ENCODE measurements at regions not wholly inside any gene's neighbourhood (a gene's known extent, or its start where the extent isn't known, plus 50 kb on each side); places are given as distances from the start of the nearest gene placed in this dataset.

DNA sequence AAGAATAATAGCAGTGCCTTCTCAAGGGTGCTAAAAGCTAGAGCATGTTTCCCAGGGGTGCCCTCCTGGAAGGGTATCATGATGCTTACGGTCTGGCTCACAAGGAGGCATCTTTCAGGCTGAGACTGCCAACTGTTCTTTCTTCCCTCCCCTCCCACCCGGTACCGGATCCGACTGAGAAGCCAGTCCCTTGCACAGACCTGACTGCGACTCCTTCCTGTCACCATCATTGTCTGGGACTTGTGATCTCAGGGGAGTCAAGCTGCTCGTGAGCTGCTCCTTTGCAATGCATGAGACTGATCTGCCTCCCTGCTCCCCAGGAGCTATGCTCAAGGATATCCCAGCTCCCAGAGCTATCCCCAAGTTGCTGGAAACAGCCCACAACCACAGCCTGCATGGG, 170.8 kb downstream of the GADD45G start:
- DNase-seq: no peak

DNA sequence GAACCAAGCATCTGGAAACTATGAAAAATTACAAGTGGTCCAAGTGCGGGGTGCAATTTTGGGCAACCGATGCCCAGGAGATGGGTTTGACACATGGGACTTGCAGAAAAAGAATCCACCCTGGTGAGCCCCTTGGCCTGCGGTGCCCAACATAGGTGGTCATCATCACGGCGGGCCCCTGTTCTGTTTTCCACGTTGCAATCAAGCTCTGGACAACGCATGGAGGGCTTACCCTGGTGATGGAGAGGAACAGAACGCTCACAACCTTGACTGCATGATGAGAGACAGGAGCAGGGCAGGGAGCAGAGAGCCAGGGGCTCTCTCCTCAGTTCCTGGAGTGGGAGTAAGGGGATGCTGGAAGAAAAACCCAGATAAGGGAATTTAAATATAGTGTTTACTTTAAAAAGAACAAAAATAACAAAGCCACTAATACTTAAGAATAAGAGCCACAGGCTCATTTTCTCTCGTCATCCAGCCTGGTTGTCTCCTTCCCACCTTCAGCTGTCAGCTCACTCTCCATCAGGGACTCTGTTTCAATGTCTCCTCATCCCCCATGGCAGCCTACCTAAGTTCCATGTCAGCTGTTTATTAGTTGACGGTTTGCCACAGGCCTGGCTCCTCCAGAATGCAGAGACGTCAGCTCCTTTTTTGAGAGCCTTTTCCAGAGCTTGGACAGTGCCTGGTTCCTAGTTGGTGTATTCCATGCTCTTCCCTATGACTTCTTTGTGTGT, 172.1 kb downstream of the GADD45G start:
- DNase-seq: no peak

DNA sequence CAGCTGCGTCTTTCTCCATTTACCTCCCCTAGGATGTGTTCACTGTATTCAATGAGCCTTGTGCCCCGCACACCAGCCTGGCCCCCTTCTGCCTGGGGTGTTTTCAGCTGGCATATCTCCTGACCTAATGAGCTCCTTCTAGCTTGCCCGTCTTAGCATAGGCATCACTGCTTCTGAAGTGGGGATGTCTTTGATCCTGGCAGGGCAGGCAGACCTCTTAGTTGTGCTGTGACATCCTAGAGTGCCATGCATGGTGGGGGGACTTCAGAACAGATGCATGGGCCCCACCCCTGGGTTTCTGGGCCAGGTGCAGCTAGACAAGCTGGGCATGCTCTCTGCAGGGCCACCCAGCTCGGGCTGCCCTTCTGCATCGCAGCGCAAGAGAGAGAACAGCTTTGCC, 172.7 kb downstream of the GADD45G start:
- DNase-seq: no peak

DNA sequence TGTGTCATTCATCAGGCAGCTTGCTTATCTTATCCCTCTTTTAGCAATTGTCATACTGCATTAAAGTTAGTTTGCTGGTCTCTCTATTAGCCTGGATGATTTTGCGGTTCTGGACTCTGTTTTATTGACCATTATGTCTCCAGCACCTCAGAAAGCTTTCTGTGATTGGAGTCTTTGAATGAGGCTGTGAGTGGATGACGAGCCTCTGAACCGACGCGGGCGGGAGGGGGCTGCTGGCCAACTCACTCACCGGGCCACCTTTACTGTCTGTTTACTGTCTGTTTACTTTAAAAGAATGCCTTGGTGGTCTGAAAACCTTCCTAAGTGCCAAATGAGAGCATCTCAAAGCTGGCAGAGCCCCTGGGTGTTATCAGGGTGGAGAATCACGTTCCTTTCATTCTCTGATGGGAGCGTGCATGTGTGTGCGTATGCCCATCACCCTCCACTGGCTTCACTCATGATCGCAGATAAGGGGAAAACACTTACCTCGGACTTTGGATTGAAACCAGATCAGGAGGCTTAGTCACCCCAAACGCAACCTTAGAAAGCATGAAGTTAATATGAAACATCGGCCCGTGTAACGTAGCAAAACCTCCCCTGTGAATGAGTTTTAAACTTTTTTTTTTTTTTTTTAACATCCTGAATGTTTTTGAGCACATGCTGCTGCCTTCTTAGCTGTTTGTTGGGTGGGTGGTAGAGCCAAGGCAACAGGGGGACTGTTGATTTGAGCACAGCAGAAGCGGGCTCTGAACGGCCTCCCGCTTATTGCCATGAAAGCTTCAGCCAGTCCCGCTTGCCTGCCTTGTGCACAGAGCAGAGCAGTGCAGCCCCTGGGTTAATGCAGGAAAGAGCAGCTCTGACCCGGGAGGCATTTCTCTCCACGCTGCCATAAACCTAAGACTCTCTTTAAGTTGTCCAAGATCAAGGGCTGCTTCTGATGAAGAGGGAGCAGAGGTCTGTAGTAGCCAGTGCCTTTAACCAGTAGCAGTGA, 173.6 kb downstream of the GADD45G start:
- no peak for DNase-seq

DNA sequence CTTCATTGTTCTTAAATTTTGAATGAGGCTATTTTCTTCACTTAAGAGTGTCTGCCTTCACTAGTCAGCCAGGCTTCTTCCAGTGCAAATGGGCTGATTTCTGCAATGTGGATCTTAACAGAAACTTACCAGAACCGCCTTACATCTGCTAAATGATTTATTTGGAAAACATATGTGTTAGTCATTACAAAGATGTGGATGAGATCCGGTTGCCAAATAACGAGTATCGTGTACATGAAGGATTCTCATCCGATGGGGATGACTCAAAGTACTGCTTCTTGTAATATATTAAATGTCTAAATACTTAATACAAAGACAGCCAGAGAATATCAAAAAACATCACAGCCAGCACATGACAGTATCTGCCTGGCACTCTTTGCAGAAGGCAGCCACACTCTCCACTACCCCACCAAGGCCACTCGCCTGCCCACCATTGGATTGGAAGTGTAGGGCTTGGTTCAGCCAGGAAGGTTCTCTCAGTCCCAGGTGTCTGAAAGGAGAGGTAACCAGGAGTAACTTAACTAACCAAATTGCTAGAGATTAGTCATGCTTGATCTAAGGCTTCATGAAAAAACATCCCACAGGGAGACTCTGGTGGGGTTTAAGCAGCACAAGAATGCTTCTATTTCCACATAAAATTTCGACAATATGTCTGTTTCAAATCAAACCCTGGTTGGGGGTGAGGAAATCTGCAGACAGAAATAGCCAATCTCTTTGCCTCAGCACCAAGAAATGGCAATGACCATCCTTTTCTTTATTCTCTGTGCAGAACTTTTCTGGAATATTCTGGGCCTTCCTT, 174.8 kb downstream of the GADD45G start:
- DNase-seq: no peak

DNA sequence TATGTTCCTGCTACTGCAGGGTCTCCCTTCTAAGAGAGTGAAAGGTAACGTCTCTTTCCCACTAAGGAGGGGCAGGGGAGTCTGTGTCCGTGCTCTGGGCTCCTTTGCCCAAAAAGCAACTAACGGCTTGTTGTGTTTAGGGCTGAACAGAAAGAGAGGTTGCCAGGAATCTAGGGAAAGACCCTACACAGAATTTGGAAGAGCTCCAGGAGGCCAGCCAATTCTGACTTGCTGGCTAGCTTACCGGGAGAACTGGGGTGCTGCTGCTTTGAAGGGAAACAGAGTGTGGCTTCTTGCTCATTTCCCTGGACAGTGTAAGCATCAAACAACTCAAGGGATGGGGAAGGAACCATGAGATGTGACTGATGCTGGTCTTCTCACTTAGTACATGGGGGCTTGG, 176.1 kb downstream of the GADD45G start:
- DNase-seq: no peak

DNA sequence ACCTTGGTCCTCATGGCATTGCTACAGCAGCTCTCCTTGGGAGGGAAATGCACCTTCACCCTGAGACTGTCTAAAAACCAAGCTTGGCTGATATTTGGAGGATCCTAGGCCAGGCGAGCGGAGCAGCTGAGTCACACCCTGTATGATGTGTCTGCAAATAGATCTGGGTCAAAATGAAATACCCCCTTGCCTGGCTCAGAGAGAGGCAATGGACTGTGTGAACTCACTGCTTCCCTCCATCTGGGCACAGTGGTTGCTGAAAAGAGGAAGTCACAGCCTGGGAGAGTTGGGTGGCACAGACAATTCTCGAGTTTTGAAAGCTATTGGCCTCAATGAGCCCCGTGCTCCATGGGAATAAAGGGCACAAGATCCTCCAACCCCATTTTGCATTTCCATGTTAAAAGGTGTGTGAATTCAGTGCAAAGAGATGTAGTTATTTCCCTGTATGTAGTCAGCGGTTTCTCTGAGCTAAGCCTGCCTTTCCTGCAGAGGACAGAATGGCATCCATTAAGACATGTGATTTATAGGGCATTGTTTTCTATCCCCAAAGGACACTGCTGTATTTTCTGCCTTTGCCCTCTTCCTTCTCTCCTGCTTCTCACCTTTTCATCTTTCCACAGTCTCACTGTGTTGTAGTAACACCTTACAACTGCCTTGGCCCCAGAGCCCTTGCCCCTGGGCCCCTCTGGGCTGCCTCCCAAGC, 177.2 kb downstream of the GADD45G start:
- peak; percentile 26 for DNase-seq

DNA sequence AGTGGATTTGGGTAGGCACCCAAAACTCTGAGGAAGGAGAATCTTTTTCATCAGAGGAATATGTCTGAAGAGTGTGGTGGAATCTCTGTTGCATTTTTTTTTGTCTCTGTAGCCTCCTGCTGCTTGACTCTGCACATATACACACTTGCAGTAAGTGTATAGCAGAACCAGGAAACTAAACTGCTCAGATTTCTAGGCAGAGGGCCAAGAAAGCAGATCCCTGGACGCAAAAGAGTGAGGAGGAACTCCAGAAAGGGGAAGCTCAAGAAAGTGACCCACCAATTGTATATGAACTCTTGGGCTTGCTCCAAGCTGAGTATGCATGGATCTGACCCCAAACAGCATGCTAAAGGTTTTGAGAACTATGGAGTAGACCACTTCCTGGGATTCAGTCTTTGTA, 181.8 kb downstream of the GADD45G start:
- no peak for DNase-seq

DNA sequence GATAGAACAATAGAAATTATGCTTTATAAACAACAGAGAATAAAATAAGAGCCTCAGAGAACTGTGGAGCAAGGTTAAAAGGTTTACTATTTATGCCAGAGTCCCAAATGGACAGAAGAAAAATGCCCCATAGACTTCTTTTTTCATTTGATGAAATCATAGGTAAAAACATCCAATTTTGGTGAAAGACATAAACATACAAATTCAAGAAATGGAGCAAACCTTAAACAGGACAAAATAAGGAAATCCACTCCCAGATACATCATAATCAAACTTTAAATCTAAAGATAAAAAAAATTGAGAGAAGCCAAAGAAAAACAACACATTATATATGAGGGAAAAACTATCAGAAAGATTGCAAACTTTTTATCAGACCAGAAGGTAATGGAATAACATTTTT, 182.8 kb downstream of the GADD45G start:
- DNase-seq: no peak

DNA sequence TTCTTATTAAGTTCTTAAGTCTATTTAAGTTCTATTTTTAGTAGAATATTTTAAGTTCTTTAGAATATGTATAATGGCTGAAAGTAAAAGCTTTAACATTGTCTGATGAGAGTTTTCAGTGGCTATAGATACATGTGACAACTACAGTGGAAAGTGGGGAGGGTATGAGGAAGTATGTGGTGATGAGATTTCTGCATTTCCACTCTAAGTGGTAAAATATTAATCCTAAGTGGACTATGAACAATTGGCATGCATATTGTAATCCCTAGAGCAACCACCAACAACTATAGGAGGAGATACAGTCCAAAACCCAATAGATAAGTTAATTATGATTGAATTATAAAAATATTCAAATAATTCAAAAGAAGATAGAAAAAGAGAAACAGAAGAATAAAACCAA, 183.6 kb downstream of the GADD45G start:
- no peak for DNase-seq

DNA sequence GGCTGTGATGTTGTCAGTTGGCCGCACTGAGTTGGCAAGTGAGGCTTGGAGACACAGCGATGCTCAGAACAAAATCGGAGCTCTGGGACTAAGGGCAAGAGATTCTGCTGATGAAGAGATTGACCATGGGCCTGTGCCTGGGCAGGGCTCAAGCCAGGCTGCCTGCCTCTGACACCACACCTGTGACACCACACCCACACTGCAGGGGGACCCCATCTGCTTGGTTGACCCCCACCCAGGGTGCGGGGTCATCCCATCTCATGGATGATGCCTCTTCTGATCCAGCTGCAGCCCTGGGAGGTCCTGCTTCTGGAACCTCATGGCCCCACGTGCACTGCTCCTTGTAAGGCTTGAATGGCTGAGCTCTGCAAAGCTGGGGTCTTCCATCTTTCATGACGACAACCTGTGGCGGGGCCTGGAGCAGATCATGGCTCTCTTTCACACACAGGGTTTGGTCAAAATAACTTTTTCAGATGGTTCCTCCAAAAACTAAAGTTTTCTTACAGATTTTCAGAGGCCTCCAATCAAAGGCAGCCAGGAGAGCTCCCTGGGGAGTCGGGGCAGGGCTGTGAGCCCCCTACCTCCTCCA, 185.2 kb downstream of the GADD45G start:
- no peak for DNase-seq

DNA sequence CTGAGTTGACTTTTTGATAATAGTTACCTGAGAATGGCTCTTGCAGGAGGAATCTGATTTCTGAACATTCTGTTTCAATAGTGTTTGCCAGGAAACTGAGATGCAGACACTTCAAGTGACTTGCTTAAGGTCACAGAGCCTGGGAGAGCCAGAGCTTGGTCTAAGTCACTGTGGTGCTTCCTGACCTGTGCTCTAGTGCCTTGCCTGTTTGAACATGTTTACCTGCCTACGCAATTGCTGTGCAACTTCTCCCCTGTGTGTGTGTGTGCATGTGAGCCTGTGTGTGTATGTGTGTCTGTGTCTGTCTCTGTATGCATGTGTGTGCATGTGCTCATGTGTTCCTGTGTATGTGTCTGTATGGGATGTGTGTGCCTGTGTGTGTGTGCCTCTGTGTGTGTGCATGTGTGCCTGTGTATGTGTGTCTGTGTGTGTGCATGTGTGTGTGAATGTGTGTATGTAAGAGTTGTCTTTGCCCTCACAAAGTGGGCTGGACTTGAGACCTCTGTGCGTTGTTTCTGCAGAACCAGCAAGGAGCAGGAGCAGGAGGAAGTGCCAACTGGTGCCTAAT, 185.8 kb downstream of the GADD45G start:
- DNase-seq: no peak

DNA sequence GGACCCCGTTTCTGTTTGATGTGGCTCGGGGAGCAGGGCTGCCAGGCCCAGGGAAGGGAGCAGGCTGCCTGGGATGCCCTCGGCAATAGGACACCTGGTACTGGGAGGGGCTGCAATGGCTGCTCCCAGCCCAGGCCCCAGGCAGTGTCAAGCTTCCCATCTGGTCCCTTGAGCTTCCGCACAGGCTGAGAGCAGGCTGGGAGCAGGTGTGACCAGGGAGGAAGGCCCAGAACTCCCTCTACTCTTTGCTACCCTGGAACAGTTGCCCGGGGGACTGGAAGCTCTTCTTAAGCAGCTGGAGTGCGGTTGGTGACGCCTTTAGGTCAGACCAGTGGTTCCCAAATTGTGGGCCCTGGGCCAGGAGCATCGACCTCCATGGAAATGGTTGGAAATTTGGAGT, 186.9 kb downstream of the GADD45G start:
- no peak for DNase-seq

DNA sequence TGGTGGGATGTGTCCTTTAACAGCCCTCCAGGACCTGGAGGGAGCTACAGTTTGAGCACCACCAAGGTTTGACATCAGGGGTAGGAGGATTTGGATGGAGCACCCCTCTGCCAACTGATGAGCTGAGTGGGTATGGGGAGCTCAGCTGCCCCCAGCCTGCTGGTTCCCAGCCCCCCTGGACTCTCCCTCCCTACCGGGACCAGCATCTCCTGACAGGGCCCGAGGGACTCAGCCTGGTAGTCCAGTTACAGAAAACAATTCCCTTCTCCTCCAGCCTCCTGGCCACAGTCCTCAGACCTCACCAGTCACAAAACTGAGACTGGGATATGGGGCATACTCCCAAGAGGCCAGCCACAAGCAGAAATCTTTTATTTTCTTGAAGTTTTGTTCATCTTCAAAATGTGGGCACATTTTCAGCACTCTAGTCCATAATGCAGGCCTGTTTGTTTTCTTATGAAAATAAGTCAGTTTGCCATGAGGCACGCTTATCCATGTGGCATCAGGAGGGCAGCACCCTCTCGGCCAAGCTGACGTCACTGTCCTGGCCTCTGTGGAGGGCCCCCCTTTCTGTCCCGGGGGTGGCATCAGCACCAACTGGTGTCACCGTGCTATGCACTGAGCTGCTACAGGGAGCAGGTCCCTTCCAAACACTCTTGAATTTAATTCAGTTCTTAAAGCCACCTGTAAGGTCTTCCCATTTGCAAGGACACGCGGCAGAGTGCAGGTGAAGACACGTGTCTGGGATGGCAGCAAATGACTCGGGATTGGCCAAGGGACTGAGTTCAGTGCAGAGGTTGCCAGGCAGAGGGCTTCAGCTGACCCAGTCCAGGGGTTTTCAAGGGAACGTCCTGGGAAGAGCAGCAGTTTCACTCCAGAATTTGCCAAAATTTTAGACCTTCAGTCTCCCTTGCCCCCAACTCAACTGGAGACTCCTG, 187.6 kb downstream of the GADD45G start:
- no peak for DNase-seq

DNA sequence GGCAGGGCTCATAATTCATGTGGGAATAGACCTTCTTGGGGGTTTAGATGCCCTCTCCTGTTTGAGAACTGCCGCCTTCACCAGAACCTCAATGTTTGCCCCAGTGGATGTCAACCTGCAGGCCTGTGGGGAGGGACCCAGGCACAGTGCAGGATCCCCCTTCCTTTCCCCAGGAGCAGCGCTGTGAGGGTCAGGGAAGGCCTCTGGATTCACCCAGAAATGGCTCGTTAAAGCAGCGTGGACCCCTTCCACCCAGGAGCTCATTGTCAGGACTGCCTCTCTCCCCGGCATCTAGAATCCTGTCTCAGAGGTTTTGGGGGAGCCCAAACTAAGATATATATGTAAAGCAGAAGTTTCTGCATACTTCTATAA, 188.3 kb downstream of the GADD45G start:
- no peak for DNase-seq

DNA sequence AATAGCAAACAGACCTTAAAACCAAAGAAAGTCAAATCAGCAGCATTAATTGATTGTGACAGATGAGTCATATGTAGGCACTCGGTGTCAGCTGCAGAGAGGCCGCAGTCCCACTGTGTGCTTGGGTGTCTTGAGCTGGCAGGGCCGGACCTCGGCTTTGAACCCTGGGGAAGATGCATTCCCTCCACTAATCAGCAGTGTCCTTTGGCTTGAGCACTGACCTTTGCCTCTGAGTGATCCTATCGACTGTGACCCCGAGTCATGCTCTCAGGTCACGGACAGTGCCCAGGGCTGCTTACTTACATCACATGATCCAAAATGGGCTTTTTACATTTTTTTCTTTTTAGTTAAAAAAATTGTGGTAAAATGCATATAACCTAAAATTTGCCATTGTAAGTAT, 188.7 kb downstream of the GADD45G start:
- no peak for DNase-seq

DNA sequence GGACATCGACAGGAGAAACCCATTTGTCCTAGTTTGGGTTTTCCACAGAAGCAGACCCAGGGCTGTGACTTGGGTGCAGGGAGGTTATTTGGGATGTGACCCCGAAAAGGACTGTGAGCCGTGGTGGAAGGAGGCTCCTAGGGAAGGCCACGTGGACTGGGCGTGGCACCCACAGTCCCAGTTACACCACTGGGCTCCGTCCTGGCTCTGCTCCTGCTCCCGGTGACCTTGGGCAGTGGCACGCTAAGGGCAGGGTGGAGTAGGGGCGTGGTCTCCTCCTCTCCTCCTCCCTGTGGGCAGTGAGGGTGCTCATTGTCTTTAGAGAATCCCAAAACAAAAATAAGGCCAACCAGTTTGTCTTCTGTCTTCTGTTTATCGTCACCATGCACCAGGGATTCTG, 190.1 kb downstream of the GADD45G start:
- no peak for DNase-seq

DNA sequence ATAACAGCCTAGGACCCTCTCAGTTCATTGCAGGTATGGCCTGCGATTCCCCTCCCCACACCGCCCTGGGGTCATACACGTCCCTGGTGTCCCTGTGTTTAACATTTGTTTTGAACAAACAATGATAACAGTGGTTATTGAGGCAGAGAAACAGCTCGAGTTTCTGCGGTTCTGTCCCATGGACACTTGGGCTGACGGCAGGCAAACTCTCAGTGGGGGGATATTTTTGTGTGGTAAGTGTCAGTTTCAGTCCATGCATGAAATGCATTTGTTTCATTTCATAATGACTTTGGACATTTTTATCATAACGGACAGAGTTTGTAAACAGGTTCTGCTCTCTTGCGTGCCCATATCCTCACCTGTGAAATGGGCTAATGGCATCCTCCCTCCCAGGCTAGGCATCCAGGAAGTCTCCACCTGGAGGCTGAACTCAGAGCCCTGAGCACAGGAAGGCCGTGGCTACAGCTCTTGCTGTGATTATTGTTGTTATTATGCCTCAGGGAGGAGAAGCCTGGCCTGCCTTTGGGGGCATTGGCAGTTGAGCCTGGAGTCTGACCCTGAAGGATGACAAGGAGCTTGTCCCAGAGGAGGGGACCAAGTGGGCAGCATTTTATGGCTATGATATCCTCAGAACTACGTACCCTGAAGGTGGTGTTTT, 190.9 kb downstream of the GADD45G start:
- no peak for DNase-seq

DNA sequence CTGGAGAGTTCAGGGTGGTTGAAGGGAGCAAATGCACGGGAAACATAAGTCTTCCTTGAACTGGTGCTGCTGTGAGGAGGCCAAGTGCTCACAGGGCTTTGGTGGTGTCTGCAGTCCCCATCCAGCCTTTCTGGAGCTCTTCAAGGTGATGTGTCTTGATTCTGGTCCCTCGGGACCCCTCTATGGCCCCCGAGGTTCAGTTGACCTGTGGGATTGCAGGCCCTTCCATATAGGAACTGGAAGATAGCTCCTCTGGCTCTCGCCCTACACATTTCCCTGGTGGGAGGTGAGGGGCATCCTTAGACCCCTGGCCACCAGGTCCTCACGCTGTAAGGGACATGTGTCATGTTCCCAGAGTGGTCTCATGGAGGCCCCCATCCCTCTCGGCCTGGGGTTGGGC, 191.8 kb downstream of the GADD45G start:
- DNase-seq: no peak

DNA sequence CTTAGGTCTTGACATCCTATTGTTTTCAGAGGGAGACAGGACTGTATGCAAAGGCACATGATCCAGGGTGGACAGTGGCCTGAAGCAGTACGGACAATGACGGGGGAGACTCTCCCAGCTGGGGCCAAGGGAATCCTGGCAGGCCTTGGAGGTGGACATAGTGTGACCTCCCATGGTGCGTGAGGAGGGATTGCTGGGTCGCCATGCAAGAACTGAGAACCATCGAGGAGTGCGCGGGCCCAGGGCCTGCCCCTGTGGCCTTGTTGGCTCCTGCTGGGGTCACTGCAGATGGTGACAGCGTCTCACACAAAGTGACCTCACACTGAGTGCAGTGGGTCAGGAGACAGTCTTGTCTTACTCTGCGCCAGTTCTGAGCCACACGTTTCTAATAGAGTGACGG, 192.4 kb downstream of the GADD45G start:
- DNase-seq: no peak

Data from GDM1 (cell line).